Urothelium cell line (cell line): ENCODE measurements at regions not wholly inside any gene's neighbourhood (a gene's known extent, or its start where the extent isn't known, plus 50 kb on each side); places are given as distances from the start of the nearest gene placed in this dataset.
"Not testable (repeated sequence)": the region's sequence is repeated elsewhere in the genome, so short reads cannot be mapped to it uniquely, and the experiment has no call there.

Experiments used
- DNase-seq: peaks from one replicate; pipeline ENCODE4 v3.0.0; 2011; ENCODE audit warnings: low spot score, mixed read lengths
- FAIRE-seq: peaks from 2 replicates; lab custom pipeline; 2011; peaks lifted over from hg19 to GRCh38; lab: Jason Lieb, UNC

DNA sequence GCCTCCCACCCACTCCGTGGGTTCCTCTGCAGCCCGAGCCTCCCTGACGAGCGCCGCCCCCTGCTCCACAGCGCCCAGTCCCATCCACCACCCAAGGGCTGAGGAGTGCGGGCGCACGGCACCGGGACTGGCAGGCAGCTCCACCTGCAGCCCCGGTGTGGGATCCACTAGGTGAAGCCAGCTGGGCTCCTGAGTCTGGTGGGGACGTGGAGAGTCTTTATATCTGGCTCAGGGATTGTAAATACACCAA lies 134.5 kb upstream of the ATXN7L3B start:
- DNase-seq, FAIRE-seq: not testable (repeated sequence)

DNA sequence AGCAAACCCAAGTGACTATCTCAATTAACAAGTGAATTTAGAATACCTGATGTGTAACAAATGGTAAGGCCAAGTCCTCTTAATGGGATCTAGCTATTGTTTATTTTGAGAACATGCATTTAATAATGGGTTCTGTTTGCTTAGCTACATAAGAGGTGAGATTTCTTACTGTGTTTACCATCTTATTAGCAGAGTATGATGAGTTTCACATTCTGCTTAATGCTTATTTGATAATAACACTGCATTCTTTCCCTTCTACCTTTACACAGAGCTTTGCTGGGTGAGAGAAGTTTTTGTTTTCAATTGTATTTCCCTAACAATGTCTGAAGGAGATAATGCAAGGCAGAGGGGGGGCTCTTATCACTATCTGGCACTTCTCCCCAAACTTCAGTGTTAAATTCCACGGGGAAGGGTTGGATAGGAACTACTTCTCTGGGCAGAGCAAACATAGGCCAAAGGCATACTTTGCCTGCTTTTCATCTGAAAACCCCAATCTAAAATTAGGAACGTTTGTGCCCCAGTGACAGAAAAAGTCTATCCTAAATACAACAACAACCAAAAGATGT lies 129.0 kb upstream of the ATXN7L3B start:
- FAIRE-seq = no peak

DNA sequence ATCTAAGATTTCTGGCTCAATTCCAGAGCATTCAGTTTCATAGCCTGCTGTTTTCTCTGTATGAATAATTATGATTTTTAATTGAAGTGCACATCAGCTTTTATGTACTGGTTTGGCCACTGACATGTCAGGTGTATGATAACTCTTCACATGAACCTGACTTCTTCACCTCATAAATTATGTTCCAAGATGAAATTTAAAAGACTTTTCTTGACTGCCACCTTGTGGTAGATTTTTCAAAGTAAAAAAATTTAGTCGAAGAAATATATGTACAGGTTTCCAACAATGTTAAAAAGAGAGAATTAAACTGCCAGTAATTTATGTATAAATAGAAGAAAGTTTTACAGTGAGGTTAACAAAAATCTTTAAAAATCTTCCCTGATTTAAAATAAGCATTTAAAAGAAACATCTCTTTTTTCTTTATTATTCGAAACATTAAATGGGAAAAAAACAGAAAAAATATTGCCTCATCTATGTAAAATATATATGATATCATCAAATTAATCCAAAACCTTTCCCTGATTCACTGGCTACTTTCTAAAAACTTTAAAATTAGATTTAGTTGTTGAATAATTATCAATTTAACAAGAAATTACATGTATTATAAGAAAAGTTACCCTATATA lies 124.9 kb upstream of the ATXN7L3B start:
- no peak for DNase-seq
- FAIRE-seq = no peak

More for the DNA sequence above, 129.0 kb upstream of the ATXN7L3B start:
- DNase-seq = no peak

DNA sequence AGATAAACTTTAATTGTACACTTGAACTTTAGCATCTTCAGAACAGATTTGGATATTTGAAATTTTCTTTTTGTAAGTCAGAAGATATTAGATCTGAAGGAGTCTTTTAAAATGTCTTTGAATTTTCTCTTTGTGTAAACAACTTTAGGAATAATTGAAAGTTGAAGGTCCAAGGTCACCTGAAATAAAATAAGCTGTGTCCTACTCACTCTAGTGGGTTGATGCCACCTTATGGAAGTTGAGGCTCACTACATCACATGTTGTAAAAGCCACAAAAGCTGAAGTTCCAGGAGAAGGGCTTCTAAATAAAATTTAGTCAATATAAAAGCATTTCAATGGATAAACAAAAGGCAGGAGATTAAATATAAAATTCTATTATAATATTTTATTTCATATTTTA lies 122.0 kb upstream of the ATXN7L3B start:
- DNase-seq = peak; percentile 10
- FAIRE-seq = no peak

DNA sequence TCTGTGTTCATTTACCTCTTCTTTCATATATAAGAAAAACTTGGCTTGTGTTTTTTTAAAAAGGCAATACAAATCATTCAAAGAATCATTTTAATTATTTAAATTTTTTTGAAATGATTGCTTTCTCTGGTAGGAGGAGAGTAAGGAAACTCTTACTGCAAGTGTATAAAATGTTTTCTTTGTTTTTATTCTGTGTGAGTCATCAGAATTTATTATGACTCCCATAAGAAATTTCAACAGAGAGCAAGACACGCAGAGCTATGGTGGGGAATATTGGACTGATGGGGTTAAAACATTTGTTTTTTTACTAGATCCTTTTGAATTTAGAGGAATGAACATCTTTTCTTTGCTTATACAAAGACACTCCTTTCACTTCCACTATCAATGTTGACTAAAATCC lies 119.1 kb upstream of the ATXN7L3B start:
- no peak for DNase-seq
- no peak for FAIRE-seq

DNA sequence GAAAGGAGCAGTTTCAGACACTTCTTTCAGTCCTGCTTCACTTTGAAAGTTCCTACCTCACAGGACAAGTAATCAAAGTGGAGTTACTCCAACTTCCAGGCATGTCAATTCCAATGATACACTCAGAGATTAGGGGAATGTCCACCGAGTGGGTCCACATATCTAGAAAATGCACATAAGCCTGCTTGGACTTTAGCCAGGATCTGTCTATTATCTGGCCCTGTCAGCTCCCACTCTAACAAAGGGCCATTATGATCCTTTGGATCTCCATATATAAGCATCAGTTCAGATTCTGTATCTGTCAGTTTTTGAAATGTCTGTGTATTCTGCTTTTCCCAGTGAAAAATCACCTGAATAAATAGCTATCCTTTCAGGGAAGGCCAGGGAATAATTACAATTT lies 112.9 kb upstream of the ATXN7L3B start:
- DNase-seq (no peak), FAIRE-seq (no peak)

DNA sequence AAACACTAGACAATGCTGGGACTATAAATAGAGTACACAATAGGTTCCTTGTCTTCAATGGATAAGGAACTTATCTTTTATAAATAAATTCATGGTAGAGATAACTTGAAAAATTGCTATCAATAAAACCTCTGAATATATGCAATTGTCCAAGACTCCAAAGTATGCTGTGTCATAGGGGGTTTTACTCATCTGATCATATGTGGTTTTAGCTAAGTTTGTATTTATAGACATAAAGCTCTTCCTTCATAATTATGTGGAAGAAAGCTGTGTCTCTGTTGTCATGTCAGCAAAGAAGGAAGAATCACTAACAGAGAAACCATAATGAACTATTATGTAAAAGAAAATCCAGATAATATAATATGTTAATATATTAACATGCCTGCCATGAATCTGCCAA lies 111.5 kb upstream of the ATXN7L3B start:
- DNase-seq (no peak), FAIRE-seq (no peak)

DNA sequence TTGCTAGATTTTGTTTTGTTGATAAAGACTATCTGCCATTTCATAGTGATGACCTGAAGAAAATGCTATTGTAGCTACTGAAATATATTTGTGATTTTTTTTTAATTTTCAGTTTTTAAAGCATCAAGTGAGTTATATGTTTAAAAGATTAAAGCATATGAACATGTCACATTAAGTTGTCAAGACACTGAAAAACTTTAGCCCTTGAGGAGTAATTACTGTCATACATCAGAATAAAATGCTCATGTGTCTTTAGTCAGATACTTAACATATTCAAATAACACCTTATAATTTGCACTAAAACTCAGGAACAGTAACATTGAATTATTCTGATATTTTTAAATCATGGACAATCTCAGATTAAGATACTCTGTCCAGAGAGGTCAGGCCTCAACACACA lies 108.1 kb upstream of the ATXN7L3B start:
- FAIRE-seq = no peak

DNA sequence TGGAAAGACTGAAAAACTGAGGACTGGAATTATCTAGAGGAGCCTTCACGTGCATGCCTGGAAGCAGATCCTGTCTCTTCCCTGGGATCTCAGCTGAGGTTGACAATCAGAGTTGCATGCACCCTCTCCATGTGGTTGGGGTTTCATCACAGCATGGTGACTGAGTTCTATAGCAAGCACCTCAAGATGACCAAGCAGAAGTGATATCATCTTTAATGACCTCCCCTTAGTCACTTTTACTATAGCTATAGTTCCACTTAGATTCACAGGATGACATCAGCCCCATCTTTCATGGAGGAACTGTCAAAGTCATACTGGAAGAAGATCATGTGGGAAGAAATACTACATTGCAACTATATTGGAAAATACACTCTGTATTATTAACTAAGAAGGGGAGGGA lies 105.8 kb upstream of the ATXN7L3B start:
- DNase-seq = no peak
- FAIRE-seq = no peak

More for the DNA sequence above, 108.1 kb upstream of the ATXN7L3B start:
- no peak for DNase-seq

DNA sequence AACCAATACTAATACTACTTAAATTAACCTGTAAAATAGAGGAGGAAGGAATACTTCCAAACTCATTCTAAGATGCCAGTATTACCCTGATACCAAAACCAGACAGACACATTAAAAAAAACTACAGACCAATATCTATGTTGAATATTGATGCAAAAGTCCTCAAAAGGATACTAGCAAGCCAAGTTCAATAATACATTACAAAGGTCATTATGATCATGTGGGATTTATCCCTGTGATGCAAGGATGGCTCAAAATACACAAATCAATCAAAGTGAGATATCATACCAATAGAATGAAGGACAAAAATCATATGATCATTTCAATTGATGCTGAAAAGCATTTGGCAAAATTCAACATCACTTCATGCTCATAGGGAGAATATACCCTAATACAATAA lies 97.2 kb upstream of the ATXN7L3B start:
- FAIRE-seq = no peak

DNA sequence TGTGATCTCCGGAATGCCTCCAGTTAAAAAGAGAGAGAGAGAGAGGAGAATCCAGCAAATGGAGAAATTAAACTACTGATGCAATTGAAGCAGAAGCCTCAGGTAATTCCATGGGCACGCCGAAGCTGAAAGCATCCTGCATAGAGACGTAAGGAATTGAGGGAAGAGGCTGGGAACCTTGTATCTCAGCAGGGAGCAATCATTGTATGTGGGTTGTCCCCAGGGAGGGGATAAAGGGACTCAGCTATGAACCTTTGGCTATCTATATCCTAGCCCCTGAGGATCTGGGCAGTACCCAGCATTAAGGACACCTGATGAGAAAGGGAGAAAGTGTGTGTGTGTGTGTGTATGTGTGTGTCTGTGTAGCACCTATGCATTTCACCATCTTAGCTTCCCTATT lies 95.8 kb upstream of the ATXN7L3B start:
- FAIRE-seq = no peak
- DNase-seq = no peak

More for the DNA sequence above, 97.2 kb upstream of the ATXN7L3B start:
- no peak for DNase-seq

DNA sequence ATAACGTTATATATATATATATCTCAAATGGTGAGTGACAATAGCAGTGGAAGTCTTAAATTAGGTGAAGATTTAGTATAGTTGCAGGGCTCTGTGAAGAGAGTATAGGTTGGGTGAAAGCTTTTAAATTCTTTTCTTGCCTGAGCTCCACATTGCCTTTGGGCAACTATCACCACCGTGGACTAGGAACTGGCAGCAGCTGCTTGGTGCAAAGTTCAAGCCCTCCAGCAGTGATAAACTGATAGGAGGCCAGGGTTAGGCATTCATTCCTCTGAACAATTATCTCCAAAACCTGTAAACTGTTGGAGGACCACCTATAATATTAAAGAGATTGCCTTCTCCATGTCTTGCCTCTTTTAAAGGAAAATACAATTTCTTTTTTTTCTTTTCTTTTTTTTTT lies 91.2 kb upstream of the ATXN7L3B start:
- DNase-seq (no peak), FAIRE-seq (no peak)

DNA sequence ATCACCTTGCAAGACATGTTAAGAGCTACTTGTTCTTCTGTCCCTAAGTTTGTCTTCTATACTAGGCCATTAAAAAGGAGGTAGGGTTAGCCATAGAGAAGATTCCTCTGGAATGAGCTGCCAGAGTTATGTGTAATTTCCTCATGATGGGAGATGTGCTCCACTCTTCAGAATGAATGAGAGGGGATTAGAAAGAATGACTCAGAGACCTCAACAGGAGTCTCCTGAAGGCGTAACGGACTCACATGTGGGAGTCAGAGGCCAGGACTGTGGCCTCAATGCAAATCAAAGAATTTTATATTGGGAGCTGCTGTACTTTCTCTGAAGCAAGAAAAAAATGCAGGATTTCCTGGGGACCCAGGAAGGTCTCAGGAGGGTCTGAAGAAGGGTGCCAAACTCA lies 87.8 kb upstream of the ATXN7L3B start:
- FAIRE-seq (no peak), DNase-seq (peak; percentile 20)

DNA sequence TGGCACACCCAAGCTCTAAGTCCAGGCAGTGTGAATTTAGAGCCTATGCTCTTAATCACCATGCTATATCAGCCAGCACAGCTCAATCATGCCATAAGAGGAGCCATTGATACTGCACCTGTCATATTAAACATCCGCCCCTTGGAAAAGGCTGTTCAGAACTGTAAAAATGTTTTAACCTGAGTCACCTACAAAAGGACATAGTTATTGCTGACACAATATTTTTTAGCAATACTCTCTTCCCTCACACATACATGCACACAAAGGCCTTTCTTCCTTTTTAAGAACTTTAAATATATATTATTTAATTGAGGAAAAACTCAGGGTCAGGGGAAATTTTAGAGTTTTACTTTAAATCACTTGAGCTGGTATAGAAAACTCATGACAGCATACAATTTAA lies 83.5 kb upstream of the ATXN7L3B start:
- no peak for DNase-seq

DNA sequence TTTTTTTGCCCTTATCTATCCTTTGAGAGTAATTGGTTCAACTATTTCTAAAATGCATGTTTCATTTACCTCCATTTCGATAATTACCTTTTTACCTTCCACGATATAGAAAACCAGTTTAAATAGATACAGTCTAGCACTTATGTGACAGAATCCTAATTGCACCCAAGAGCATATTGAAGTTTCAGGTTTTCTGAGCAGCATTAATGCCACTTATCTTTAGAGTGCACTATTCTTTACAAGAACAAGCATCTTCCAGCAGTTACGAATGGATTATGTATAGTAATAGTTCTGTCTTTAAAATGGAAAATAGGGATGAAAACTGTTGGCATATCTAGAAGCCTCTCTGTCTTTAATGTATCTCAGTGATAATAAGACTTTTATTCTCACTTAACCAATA lies 82.2 kb upstream of the ATXN7L3B start:
- FAIRE-seq = no peak

More for the DNA sequence above, 83.5 kb upstream of the ATXN7L3B start:
- no peak for FAIRE-seq

DNA sequence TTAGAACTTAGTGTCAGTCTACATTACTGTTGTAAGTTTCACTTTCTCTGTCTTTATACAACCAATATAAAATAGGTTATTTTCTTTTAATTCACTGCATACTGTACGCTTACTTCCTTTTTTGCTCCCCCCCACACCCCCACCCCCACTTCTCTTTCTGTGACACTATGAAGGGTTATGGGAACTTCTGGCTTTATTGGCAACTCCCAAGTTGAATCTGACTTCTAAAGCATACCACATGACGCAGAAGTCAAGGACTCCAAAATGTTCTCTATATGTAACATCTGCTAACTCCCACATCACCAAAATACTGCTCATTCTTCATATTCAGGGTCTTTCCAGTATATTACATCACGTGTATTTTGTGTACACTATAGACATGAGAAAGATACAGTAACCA lies 81.2 kb upstream of the ATXN7L3B start:
- no peak for FAIRE-seq

More for the DNA sequence above, 82.2 kb upstream of the ATXN7L3B start:
- no peak for DNase-seq

DNA sequence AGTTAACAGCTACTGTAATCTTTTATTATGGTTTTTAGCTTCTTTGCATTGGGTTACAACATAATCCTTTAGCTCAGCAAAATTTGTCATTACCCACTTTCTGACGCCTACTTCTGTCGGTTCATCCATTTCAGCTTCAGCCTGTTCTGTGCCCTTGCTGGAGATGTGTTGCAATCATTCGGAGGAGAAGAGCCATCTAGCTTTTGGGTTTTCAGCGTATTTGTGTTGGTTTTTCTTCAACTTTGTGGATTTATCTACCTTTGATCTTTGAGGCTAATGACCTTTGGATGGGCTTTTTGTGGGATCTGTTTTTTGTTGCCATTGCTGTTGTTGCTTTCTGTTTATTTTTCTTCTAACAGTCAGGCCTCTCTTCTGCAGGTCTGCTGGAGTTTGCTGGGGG lies 69.2 kb upstream of the ATXN7L3B start:
- FAIRE-seq (no peak), DNase-seq (no peak)

More for the DNA sequence above, 81.2 kb upstream of the ATXN7L3B start:
- DNase-seq = no peak

DNA sequence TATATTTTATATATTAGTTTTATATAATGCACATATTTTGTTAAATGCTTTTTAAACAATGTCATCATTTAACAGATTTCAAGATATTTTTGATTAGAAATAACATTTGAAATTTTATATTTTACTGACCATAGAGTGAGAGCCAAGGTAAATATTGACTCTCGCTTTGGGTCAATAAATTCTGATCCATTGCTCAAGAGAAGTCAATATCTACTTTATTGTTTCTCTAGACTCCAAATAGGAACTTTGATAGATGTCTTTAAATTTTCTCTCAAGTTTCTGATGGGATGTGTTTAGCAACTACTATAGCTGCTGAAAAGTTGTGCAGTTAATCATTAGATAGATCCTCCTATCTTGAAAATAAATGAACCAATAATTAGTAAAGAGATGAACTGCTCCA lies 61.4 kb upstream of the ATXN7L3B start:
- DNase-seq (no peak), FAIRE-seq (no peak)

DNA sequence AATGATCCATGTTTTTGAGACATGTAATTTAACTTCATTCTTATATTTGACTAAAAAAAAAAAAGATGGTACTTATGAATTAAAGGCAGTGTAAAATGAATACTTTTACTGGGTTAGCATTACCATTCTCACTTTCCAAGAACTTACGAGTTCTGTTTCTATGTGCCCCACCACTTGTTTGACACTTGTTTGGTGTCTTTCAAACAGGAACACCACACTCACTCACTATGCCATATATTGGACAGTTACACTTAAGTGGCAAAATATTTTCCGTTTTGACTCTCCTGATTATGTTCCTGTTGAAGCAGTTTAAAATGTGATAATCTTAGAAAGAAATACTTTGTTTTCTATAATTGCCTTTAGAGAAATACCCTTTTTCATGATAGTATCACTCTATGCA lies 56.6 kb upstream of the ATXN7L3B start:
- FAIRE-seq = no peak

DNA sequence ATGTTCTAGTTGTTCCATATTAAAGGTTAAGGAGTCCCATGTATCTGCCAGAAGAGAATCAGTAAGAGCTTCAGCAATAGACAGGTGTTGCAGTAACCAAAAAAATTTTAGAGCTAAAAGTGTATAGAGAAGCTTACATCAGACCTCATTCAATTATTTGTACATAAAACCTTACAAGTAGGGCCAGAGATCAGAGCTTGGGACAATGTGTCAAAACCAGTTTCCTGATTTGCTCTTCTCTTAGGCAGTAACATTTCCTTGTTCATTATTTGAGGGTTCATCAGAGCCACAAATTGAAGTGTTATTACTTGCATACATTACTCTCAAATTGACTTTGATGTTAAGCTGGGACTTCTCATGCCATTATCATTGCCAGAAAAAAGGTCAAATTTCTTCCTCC lies 55.5 kb upstream of the ATXN7L3B start:
- DNase-seq (no peak), FAIRE-seq (no peak)

More for the DNA sequence above, 56.6 kb upstream of the ATXN7L3B start:
- DNase-seq = no peak

DNA sequence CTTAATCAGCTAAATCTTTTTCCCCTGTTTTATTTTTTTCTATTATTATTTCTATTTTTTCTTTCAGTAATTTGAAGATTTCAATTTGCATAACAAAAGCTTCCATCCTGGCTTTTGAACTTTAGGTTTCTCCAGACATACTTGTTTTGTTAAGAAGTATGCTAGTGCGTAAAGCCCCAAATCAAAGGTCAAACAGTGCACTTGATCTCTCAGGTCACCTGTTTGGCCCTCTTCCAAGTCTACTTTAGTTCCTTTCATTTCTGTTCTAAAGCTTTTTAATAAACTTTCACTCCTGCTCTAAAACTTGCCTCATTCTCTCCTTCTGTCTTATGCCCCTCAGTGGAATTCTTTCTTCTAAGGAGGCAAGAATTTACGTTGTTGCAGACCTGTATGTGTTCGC lies 54.6 kb upstream of the ATXN7L3B start:
- FAIRE-seq = no peak
- DNase-seq = no peak
